ENCODE measurements at regions not wholly inside any gene's neighbourhood (a gene's known extent, or its start where the extent isn't known, plus 50 kb on each side); places are given as distances from the start of the nearest gene placed in this dataset.

DNA sequence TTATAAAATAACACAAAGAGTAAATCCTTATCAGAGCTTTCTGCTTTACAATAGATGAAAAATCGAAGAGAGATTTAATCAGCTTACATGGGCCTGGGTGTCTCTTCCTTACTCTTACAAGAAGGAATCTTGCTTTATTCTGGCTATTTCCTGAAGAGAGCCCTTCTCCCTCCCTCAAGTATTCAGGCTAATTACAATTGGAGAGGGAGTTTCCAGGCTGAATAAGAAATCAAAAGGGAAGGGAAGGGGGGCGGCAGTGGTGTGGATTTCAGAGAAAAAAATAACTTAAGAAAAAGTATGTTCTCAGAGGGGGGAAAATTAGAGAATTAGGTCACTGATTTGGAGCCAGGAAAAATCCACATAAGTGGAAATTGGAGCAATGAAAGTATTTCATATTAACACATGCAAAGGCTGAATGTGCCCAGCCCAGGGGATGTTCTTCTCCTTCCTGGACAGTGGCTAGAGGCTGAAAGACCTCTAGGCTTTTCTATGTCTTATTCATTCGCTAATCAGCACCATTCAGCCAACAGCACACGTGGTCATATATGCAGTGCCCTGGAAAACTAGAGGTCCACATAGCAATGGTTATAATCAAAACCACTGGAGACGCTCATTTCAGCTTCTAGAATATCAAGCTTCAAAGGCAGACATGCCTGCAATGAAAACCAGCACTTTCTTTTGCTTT is 158.9 kb upstream of the BTG1 start:
- no peaks in the 10 kb centered on the region for H3K9me2 ChIP-seq (ENCODE audit: insufficient read depth)
- DNase-seq (ENCODE audit: low read depth, low spot score) = no peak
- H3K4me3 ChIP-seq (replicated peaks in 1 of 2; ENCODE audit: low read depth in 1 of 2, low read length in 2 of 2) = no peak overlapping the region
- ChIA-PET RAD21 (ENCODE audit: low non-redundant PET in 1 of 2, low total read pairs in 2 of 2, uncharacterized antibody in 2 of 2, unreplicated experiment in 2 of 2) (no interaction called here), CTCF (no interaction called here), POLR2A (no interaction called here)
- no peaks in the 10 kb centered on the region for H3K9me3 ChIP-seq (ENCODE audit: control insufficient read depth in 1 of 2, insufficient read depth in 1 of 2, low read depth in 1 of 2, low read length in 2 of 2)
- H3K4me2 ChIP-seq (ENCODE audit: low read length) = no peak overlapping the region
- BruUV-seq (replicated peaks) = no TSS peak
- no peak overlapping the region for H3K9ac ChIP-seq (ENCODE audit: low read length)
- no peaks in the 10 kb centered on the region for H3K36me3 ChIP-seq (ENCODE audit: control insufficient read depth in 1 of 2, insufficient read depth in 2 of 2, low read length in 2 of 2)
- intact Hi-C loops (cut with micrococcal nuclease) = no loop called here
- no peak overlapping the region for H3K27ac ChIP-seq (ENCODE audit: low read depth, low read length)
- TF ChIP-seq CBX3 (IDR thresholded peaks at IDR 0.05; ENCODE audit: low read depth) (no peak), FOSL1 (IDR thresholded peaks at IDR 0.05; ENCODE audit: low read depth) (no peak), RAD21 (IDR thresholded peaks at IDR 0.05; ENCODE audit: low read depth) (no peak)
- no peak overlapping the region for H2AFZ ChIP-seq (ENCODE audit: low read depth, low read length, poor library complexity, severe bottlenecking)
- no peaks in the 10 kb centered on the region for H3K79me2 ChIP-seq (ENCODE audit: insufficient read depth, low read length)
- H3K4me1 ChIP-seq (ENCODE audit: control insufficient read depth in 1 of 2, insufficient read depth in 2 of 2, low read length in 2 of 2) = no peaks in the 10 kb centered on the region
- H3K27me3 ChIP-seq (ENCODE audit: insufficient read depth, low read length) = no peaks in the 10 kb centered on the region
- ATAC-seq = no peak
- no peaks in the 10 kb centered on the region for H4K20me1 ChIP-seq (ENCODE audit: insufficient read depth)

- Histone ChIP-seq H3K4me2 (ENCODE audit: low read length) (no peak overlapping the region), H3K36me3 (ENCODE audit: control insufficient read depth in 1 of 2, insufficient read depth in 2 of 2, low read length in 2 of 2) (no peaks in the 10 kb centered on the region), H3K9me3 (ENCODE audit: control insufficient read depth in 1 of 2, insufficient read depth in 1 of 2, low read depth in 1 of 2, low read length in 2 of 2) (no peaks in the 10 kb centered on the region), H2AFZ (ENCODE audit: low read depth, low read length, poor library complexity, severe bottlenecking) (no peak overlapping the region), H3K9me2 (ENCODE audit: insufficient read depth) (no peaks in the 10 kb centered on the region), H3K79me2 (ENCODE audit: insufficient read depth, low read length) (no peaks in the 10 kb centered on the region), H3K27ac (ENCODE audit: low read depth, low read length) (no peak overlapping the region), H3K4me3 (replicated peaks in 1 of 2; ENCODE audit: low read depth in 1 of 2, low read length in 2 of 2) (no peak overlapping the region), H3K27me3 (ENCODE audit: insufficient read depth, low read length) (no peaks in the 10 kb centered on the region), H3K4me1 (ENCODE audit: control insufficient read depth in 1 of 2, insufficient read depth in 2 of 2, low read length in 2 of 2) (no peaks in the 10 kb centered on the region), H4K20me1 (ENCODE audit: insufficient read depth) (no peaks in the 10 kb centered on the region), H3K9ac (ENCODE audit: low read length) (no peak overlapping the region)
- no peak for DNase-seq (ENCODE audit: low read depth, low spot score)
- CTCF ChIA-PET = no interaction called here
- POLR2A ChIA-PET = no interaction called here
- no peak for TF ChIP-seq ZFX (IDR thresholded peaks at IDR 0.05)
- TF ChIP-seq SP1 (IDR thresholded peaks at IDR 0.05; ENCODE audit: low read depth) = no peak
- TF ChIP-seq JUND (IDR thresholded peaks at IDR 0.05) = no peak
- no peak for TF ChIP-seq CBX3 (IDR thresholded peaks at IDR 0.05; ENCODE audit: low read depth)
- no peak for TF ChIP-seq CEBPB (IDR thresholded peaks at IDR 0.05; ENCODE audit: low read depth)
- no peak for TF ChIP-seq ELF1 (IDR thresholded peaks at IDR 0.05; ENCODE audit: borderline replicate concordance, low read depth)
- no peak for TF ChIP-seq SRF (IDR thresholded peaks at IDR 0.05; ENCODE audit: low read depth)
- RAD21 ChIA-PET (ENCODE audit: low non-redundant PET in 1 of 2, low total read pairs in 2 of 2, uncharacterized antibody in 2 of 2, unreplicated experiment in 2 of 2) = no interaction called here
- intact Hi-C loops (cut with micrococcal nuclease) = no loop called here
- no TSS peak for BruUV-seq (replicated peaks)
- ATAC-seq = no peak
These were observed 156.6 kb upstream of the BTG1 start for GRCh38 chr12:92302041-92302829.

Data from HCT116 (cell line).